Immature natural killer cell (primary cell): ENCODE measurements at regions not wholly inside any gene's neighbourhood (a gene's known extent, or its start where the extent isn't known, plus 50 kb on each side); places are given as distances from the start of the nearest gene placed in this dataset.

ENCODE experiments used
- DNase-seq, 3 donors: peaks; one replicate each; pipeline ENCODE4 v3.0.0; 2022; ENCODE audit warnings: mixed read lengths in 1 of 3
- H3K27ac Mint-ChIP-seq, 6 donors: one replicate each; pipeline ENCODE4 v1.8.0; 2020; ENCODE audit warnings: mixed read lengths in 6 of 6, mild to moderate bottlenecking in 5 of 6, inconsistent platforms in 4 of 6, moderate library complexity in 3 of 6
- H3K27me3 Mint-ChIP-seq, 3 donors: one replicate each; pipeline ENCODE4 v1.8.0; 2020 to 2021; ENCODE audit warnings: low read depth in 3 of 3, mild to moderate bottlenecking in 3 of 3, mixed read lengths in 3 of 3, moderate library complexity in 3 of 3, inconsistent platforms in 1 of 3
- H3K36me3 Mint-ChIP-seq, 3 donors: one replicate each; pipeline ENCODE4 v1.8.0; 2020; ENCODE audit warnings: mixed read lengths in 3 of 3, inconsistent platforms in 2 of 3, mild to moderate bottlenecking in 2 of 3
- H3K4me1 Mint-ChIP-seq, 2 donors: one replicate each; pipeline ENCODE4 v1.8.0; 2020; ENCODE audit warnings: inconsistent platforms in 2 of 2, mild to moderate bottlenecking in 2 of 2, mixed read lengths in 2 of 2, moderate library complexity in 1 of 2
- H3K4me3 Mint-ChIP-seq, 5 donors: one replicate each; pipeline ENCODE4 v1.8.0; 2020; ENCODE audit warnings: mild to moderate bottlenecking in 5 of 5, mixed read lengths in 5 of 5, inconsistent platforms in 3 of 5, moderate library complexity in 3 of 5
- H3K9me3 Mint-ChIP-seq, 6 donors: one replicate each; pipeline ENCODE4 v1.8.0; 2020; ENCODE audit warnings: mild to moderate bottlenecking in 6 of 6, mixed read lengths in 6 of 6, inconsistent platforms in 4 of 6, moderate library complexity in 3 of 6

DNA sequence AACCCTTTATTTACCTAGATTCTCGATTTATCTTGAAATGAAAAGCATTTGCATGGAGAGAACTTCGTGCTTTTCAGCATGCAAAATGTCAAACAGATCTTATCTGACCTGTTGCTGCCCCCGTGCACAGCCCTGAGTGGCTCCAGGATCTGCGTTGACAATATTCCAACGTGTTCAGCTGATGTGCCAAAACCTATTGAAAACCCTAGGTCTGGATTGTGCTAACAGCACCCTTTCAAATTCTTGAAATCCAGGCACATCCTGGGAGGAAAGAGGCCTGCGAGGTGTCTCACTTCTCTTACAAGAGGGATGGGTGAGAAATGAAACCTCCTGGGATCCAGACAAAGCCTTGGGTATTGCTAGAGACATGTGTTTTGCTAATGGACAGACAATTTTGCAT, 231.8 kb downstream of the MAP2K4 start:
- DNase-seq, result no peak
- Mint-ChIP-seq H3K27me3 (peaks cover 1 to 3% (median 2%) of the 10 kb centered on the region in 3 donors), H3K4me1 (no peaks in the 10 kb centered on the region), H3K9me3 (no peaks in the 10 kb centered on the region), H3K36me3 (no peaks in the 10 kb centered on the region), H3K27ac (no peak overlapping the region), H3K4me3 (no peak overlapping the region)

DNA sequence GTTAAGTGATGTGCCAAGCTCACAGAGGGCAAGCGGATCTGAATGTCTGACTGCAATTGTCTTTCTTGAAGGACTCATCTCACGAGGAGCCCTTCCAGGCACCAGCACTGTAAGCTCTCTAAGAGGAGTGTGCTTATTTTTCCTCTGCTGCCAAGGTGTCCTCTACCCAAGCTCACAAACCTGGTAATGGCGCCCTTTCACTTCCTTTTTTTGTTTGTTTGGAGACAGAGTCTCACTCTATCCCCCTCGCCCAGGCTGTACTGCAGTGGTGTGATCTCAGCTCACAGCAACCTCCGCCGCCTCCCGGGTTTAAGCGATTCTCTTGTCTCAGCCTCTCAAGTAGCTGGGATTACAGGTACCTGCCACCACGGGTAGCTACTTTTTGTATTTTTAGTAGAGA, 233.8 kb downstream of the MAP2K4 start:
- Mint-ChIP-seq H3K9me3 (no peaks in the 10 kb centered on the region), H3K4me1 (no peaks in the 10 kb centered on the region), H3K27ac (no peak overlapping the region), H3K4me3 (no peak overlapping the region), H3K27me3 (peaks cover 1 to 3% (median 2%) of the 10 kb centered on the region in 3 donors), H3K36me3 (no peaks in the 10 kb centered on the region)
- no peak for DNase-seq

DNA sequence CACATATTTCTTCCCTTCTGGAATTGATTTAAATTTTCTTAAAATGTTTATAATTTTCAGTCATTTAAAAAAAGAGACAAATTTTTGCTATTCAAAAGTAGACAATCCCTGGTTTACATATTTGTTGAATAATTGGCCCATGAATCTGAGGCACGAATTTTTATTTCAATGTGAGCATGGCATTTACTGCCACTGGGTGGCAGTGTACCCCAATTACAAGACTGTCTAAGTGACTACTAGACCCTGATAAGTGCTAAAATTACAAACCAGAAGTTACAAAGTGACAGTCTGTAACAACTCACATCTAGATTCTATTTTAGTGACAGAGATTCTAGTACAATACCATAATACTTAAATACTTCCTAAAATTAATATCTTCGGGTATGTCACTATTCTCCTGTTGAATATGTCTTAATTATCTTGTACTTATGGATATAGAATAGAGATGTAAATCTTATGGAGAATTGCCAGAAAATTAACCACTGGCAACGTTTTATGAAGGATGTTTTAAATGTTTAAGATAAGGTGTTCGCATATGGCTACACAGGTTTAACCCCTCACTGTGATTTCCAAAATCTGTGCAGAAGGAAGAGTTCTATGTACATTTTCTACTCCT, 235.8 kb downstream of the MAP2K4 start:
- Mint-ChIP-seq H3K27ac (no peak overlapping the region), H3K36me3 (no peaks in the 10 kb centered on the region), H3K9me3 (no peaks in the 10 kb centered on the region), H3K27me3 (peaks cover 0 to 5% (median 2%) of the 10 kb centered on the region in 3 donors), H3K4me3 (no peak overlapping the region), H3K4me1 (no peaks in the 10 kb centered on the region)
- no peak for DNase-seq

DNA sequence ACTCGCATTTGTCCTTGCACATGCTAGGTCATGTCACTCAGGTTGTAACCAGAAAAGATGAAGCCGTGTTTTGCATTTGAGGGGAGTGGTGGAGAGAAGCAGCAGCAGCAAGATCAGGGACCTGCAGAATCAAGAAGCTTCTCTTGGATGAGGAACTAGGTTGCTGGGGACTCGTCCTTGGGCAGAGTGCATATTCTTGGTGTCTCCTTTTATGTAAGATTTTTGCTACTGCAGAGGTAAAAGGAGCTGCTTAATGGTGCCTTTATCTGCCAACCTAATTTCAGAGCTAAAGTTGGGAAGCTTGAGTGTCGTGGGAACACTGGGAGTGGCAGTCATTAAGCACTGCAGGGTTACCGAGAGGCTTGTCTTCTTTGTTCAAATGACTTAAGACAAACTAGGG, 236.5 kb downstream of the MAP2K4 start:
- H3K4me3 Mint-ChIP-seq, result no peak overlapping the region
- no peak for DNase-seq
- no peaks in the 10 kb centered on the region for H3K36me3 Mint-ChIP-seq
- H3K4me1 Mint-ChIP-seq, result no peaks in the 10 kb centered on the region
- no peak overlapping the region for H3K27ac Mint-ChIP-seq
- H3K9me3 Mint-ChIP-seq, result peaks cover 0 to 1% (median 0%) of the 10 kb centered on the region in 6 donors
- H3K27me3 Mint-ChIP-seq, result peaks cover 0 to 5% (median 2%) of the 10 kb centered on the region in 3 donors

DNA sequence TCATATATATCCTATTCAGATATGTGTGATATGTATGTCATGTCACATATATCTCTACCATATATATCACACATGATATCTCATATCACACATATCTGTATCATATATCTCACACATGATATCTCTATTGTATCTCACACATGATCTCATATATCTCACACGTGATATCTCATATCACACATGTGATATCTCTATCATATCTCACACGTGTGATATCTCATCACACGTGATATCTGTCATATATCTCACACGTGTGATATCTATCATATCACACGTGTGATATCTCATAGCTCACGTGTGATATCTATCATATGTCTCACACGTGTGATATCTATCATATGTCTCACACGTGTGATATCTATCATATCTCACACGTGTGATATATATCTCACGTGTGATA, 240.7 kb downstream of the MAP2K4 start:
- DNase-seq, result no peak
- Mint-ChIP-seq H3K4me1 (no peaks in the 10 kb centered on the region), H3K27me3 (peaks cover 0 to 5% (median 0%) of the 10 kb centered on the region in 3 donors), H3K27ac (no peak overlapping the region), H3K4me3 (no peak overlapping the region), H3K36me3 (no peaks in the 10 kb centered on the region), H3K9me3 (peaks cover 0 to 4% (median under 1%) of the 10 kb centered on the region in 6 donors)

DNA sequence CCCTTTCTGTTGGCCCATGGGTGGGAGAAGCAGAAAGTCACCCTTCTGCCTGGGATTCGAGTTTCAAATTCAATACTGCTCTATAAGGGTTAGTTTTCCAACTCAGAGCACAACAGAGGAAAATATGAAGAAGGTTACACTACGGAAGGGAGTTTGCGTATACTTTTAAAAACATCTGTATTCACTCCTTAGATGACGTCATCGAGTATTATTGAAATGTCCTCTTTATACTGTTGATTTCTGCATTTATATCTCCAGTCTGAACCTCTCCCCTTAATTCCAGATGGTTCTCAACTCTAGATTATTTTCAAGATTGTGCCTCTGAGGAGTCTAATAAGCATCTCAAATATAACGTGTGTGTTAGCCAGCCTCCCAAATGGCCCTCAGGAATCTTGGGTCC, 249.1 kb downstream of the MAP2K4 start:
- H3K27me3 Mint-ChIP-seq, result peaks cover 1 to 3% (median 1%) of the 10 kb centered on the region in 3 donors
- H3K36me3 Mint-ChIP-seq, result no peaks in the 10 kb centered on the region
- H3K27ac Mint-ChIP-seq, result no peak overlapping the region
- no peak overlapping the region for H3K4me3 Mint-ChIP-seq
- peaks cover 0 to 20% (median 11%) of the 10 kb centered on the region in 6 donors for H3K9me3 Mint-ChIP-seq
- no peak for DNase-seq
- H3K4me1 Mint-ChIP-seq, result no peaks in the 10 kb centered on the region

DNA sequence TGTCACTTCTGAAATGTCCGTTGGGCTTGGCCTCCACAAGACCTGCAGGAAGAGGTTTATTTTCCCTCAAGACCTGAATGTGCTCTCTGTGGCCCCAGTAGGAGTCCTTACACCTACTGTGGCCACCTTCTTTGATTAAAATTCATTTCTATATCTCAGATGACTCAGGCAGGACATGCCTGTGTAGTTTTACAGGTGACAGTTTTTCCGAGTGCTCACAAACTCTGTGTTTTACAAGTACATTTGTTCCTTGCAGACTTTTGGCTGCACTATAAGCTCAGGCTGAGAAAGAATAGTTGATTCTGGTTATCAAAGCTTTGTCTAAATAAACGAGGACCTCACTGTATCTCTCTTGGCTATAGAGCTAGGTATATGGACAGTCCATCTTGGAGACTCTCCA, 257.1 kb downstream of the MAP2K4 start:
- H3K27me3 Mint-ChIP-seq, result no peaks in the 10 kb centered on the region
- H3K27ac Mint-ChIP-seq, result no peak overlapping the region
- no peaks in the 10 kb centered on the region for H3K4me1 Mint-ChIP-seq
- DNase-seq, result no peak
- H3K36me3 Mint-ChIP-seq, result no peaks in the 10 kb centered on the region
- no peak overlapping the region for H3K4me3 Mint-ChIP-seq
- peaks cover 3 to 14% (median 5%) of the 10 kb centered on the region in 6 donors for H3K9me3 Mint-ChIP-seq

DNA sequence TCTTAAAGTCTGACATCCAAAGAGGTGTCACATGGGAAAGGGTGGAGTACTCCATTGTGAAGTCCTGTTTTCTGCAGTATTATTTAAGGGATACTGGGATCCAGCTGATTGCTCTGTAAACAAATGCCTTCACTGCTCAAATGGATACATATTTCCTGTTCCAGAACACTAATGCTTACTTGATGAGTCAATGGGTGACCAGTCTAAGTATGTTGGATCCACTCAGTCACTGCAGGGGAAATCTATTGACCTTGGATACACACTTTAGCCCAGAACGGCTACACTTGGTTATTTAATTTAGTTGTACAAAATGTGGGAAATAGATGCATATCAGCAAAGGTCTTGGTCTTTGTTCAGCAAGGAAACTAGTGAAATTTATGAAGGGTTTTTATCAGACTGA, 261.4 kb downstream of the MAP2K4 start:
- H3K4me3 Mint-ChIP-seq, result no peak overlapping the region
- H3K36me3 Mint-ChIP-seq, result no peaks in the 10 kb centered on the region
- H3K9me3 Mint-ChIP-seq, result peaks cover 0 to 5% (median 0%) of the 10 kb centered on the region in 6 donors
- no peak overlapping the region for H3K27ac Mint-ChIP-seq
- no peak for DNase-seq
- no peaks in the 10 kb centered on the region for H3K4me1 Mint-ChIP-seq
- no peaks in the 10 kb centered on the region for H3K27me3 Mint-ChIP-seq

DNA sequence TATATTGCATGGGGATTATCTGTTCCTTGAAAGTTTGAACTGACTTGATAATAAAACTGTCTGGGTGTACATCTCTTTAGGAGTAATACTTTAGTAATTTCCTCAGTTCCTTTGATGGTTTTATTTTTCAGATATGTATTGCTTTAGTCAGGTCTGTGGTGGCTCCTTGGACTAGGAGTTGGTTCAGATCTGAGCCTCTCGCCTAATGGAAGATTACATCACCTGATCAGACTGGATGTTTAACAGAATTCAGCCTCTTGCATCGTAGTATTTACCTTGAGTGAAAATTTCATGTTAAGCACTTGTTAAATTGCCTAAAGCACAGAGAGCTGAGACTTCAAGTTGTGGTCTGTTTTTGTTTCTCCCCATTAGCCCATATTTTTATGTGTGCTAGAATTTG, 267.3 kb downstream of the MAP2K4 start:
- no peak for DNase-seq
- H3K9me3 Mint-ChIP-seq, result peaks cover 0 to 15% (median 3%) of the 10 kb centered on the region in 6 donors
- H3K4me3 Mint-ChIP-seq, result no peak overlapping the region
- no peaks in the 10 kb centered on the region for H3K4me1 Mint-ChIP-seq
- H3K36me3 Mint-ChIP-seq, result no peaks in the 10 kb centered on the region
- H3K27me3 Mint-ChIP-seq, result peaks cover 0 to 3% (median 2%) of the 10 kb centered on the region in 3 donors
- H3K27ac Mint-ChIP-seq, result no peak overlapping the region

DNA sequence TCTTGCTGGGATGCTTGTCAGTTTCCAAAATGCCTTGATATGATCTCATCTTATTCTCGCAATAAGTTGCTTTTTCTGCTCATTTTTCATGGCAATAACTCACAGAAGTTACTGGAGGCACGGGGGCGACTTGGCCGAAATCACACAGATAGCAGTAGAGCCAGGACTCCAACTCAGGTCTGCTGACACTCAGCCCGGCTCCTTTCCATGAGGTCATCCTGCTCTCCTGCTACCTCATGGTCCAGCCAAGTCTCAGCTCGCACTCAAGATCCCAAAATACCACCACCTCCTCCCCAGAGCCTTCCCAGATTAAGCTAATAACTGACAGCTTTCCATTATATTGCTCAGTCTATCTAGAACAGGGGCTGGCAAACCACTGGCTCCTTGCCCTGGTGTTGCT, 269.5 kb downstream of the MAP2K4 start:
- no peak overlapping the region for H3K27ac Mint-ChIP-seq

DNA sequence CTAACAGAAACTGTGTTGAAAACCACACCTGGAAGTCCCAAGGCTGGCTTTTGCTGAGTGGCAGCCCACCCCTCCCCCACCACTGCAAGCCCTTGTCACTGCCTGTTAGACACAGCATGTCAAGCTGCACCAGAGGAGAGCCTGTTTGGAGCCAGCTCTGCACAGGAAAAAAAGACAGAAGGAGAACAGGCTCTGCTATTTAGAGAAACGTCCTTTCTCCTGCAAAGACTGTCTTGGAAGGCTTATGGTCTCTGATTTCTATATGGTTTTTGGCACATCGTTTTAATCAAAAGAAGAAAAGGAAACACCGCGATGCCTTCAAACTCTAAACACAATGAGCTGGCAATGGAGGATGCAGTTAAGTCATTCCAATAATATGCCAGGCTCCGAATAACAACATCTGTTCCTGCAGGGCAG, 275.5 kb downstream of the MAP2K4 start:
- H3K36me3 Mint-ChIP-seq, result no peaks in the 10 kb centered on the region
- H3K27me3 Mint-ChIP-seq, result no peaks in the 10 kb centered on the region
- peaks cover 0 to 4% (median 2%) of the 10 kb centered on the region in 6 donors for H3K9me3 Mint-ChIP-seq
- H3K4me1 Mint-ChIP-seq, result no peaks in the 10 kb centered on the region
- no peak overlapping the region for H3K4me3 Mint-ChIP-seq
- no peak for DNase-seq
- no peak overlapping the region for H3K27ac Mint-ChIP-seq

More for the DNA sequence above, 269.5 kb downstream of the MAP2K4 start:
- Mint-ChIP-seq H3K36me3 (no peaks in the 10 kb centered on the region), H3K4me3 (no peak overlapping the region), H3K9me3 (peaks cover 0 to 11% (median 3%) of the 10 kb centered on the region in 6 donors), H3K4me1 (no peaks in the 10 kb centered on the region), H3K27me3 (peaks cover 0 to 3% (median 2%) of the 10 kb centered on the region in 3 donors)
- DNase-seq, result no peak

DNA sequence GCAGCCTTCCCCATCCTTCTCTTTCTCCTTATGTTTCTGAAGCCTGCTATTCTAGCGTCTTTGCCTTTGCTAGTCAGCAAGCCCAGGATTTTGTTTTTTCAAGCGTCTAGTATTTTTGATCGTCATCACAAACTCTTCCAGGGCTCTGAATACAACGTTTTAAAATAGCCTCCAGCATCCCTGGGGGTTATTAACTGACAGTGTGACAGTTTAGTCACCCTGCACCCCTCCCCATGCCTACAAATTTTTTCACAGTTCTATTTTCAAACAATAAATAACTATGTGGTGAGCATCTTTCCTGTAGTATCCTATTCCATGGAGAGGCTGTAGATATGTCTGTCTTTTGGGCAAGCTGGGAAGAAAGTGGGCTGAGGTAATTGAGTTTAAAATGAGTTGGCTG, 280.9 kb downstream of the MAP2K4 start:
- Mint-ChIP-seq H3K9me3 (peaks cover 0 to 13% (median 2%) of the 10 kb centered on the region in 6 donors), H3K36me3 (no peaks in the 10 kb centered on the region), H3K4me3 (no peak overlapping the region), H3K27me3 (peaks cover 0 to 2% (median 0%) of the 10 kb centered on the region in 3 donors), H3K27ac (no peak overlapping the region), H3K4me1 (no peaks in the 10 kb centered on the region)
- DNase-seq, result no peak

DNA sequence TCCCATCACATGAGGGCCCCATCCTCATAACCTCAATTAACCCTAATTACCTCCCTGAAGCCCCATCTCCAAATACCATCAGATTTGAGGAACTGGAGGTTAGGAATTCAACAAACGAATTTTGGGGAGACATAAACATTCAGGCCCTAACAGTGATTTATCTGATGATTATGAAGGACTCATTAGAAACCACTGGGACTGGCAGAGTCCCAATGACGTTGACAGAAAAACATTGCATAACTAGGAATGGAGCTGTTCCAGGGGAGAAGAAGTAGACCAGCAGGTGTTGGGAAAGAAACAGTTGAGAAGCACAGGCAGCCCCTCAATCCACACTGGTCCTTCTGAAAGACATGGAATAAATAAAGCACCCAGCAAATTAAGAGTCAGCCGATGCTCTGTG, 282.0 kb downstream of the MAP2K4 start:
- Mint-ChIP-seq H3K4me3 (no peak overlapping the region), H3K36me3 (no peaks in the 10 kb centered on the region), H3K4me1 (no peaks in the 10 kb centered on the region), H3K9me3 (peaks cover 0 to 13% (median 2%) of the 10 kb centered on the region in 6 donors), H3K27me3 (peaks cover 0 to 2% (median 0%) of the 10 kb centered on the region in 3 donors), H3K27ac (no peak overlapping the region)
- DNase-seq, result no peak

DNA sequence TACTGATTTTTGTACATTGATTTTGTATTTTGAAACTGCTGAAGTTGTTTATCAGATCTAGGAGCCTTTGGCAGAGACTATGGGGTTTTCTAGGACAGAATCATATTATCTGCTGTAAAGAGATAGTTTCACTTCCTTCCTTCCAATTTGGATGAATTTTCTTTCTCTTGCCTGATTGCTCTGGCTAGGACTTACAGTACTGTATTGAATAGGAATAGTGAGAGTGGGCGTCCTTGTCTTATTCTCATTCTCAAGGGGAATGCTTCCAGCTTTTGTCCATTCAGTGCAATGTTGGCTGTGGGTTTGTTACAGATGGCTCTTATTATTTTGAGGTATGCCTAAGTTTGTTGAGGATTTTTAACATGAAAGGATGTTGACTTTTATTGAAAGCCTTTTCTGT, 290.1 kb downstream of the MAP2K4 start:
- no peak for DNase-seq
- Mint-ChIP-seq H3K4me3 (no peak overlapping the region), H3K27me3 (peaks cover 0 to 1% (median 0%) of the 10 kb centered on the region in 3 donors), H3K9me3 (peaks cover 12 to 53% (median 28%) of the 10 kb centered on the region in 6 donors), H3K36me3 (peaks cover 0 to 4% (median 0%) of the 10 kb centered on the region in 3 donors), H3K27ac (no peak overlapping the region), H3K4me1 (no peaks in the 10 kb centered on the region)

DNA sequence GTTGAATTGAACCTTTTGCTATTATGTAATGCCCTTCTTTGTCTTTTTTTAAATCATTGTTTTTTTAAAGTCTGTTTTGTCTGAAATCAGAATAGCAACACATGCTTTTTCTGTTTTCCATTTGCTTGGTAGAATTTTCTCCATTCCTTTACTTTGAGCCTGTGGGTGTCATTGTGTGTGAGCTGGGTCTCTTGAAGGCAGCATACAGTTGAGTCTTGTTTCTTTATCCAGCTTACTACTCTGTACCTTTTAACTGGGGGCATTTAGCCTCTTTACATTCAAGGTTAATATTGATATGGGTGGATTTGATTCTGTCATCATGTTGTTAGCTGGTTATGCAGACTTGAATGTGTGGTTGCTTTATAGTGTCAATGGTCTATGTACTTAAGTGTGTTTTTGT, 292.0 kb downstream of the MAP2K4 start:
- peaks cover 0 to 4% (median 0%) of the 10 kb centered on the region in 3 donors for H3K36me3 Mint-ChIP-seq
- peaks cover 12 to 53% (median 27%) of the 10 kb centered on the region in 6 donors for H3K9me3 Mint-ChIP-seq
- no peak overlapping the region for H3K4me3 Mint-ChIP-seq
- no peak for DNase-seq
- no peaks in the 10 kb centered on the region for H3K4me1 Mint-ChIP-seq
- H3K27me3 Mint-ChIP-seq, result peaks cover 0 to 1% (median 0%) of the 10 kb centered on the region in 3 donors
- H3K27ac Mint-ChIP-seq, result no peak overlapping the region
